WTC11 (cell line): ENCODE measurements at regions not wholly inside any gene's neighbourhood (a gene's known extent, or its start where the extent isn't known, plus 50 kb on each side); places are given as distances from the start of the nearest gene placed in this dataset.
"Not testable (repeated sequence)": the region's sequence is repeated elsewhere in the genome, so short reads cannot be mapped to it uniquely, and the experiment has no call there.

Experiments used
- ATAC-seq: fragments of 200-7000 bp; cut with Tn5 transposase; 2 replicates; pipeline ENCODE4 v1.10.0; 2021; ENCODE audit warnings: mild to moderate bottlenecking, moderate library complexity
- CTCF ChIA-PET: fragments of 300-600 bp; sonication (Branson Sonifier 250); formaldehyde crosslinking; loops from one replicate; lab custom pipeline; 2021; ENCODE audit warnings: antibody characterized with exemption; lab: Charles Lee
- POLR2A ChIA-PET: fragments of 350-600 bp; sonication (Branson Sonifier 250); formaldehyde crosslinking; loops from one replicate; lab custom pipeline; 2021; ENCODE audit warnings: antibody characterized with exemption; lab: Charles Lee
- DNase-seq: peaks from one replicate; pipeline ENCODE4 v3.0.0; 2021; ENCODE audit warnings: low spot score
- H3K27ac Mint-ChIP-seq: 2 replicates; pipeline ENCODE4 v1.8.0; 2021; ENCODE audit warnings: mixed read lengths
- H3K27me3 Mint-ChIP-seq: 2 replicates; pipeline ENCODE4 v1.8.0; 2021; ENCODE audit warnings: low read depth, mild to moderate bottlenecking, moderate library complexity, mixed read lengths
- H3K36me3 Mint-ChIP-seq: 2 replicates; pipeline ENCODE4 v1.8.0; 2021; ENCODE audit warnings: mixed read lengths
- H3K4me1 Mint-ChIP-seq: 2 replicates; pipeline ENCODE4 v1.8.0; 2022; ENCODE audit warnings: mixed read lengths
- H3K4me3 Mint-ChIP-seq: 2 replicates; pipeline ENCODE4 v1.8.0; 2021; ENCODE audit warnings: mild to moderate bottlenecking, moderate library complexity, mixed read lengths
- H3K9me3 Mint-ChIP-seq: 2 replicates; pipeline ENCODE4 v1.8.0; 2021; ENCODE audit warnings: mixed read lengths
- AR ChIP-seq: fragments of 250-450 bp; sonication (Bioruptor Pico); IDR thresholded peaks from 2 replicates; pipeline ENCODE4 v1.9.0; 2021; ENCODE audit warnings: mild to moderate bottlenecking
- ATF1 ChIP-seq: sonication (generic); formaldehyde crosslinking; IDR thresholded peaks from 2 replicates; pipeline ENCODE4 v1.8.1; 2023; ENCODE audit warnings: mild to moderate bottlenecking, moderate library complexity, missing genetic modification reagents
- CBFB ChIP-seq: sonication (generic); formaldehyde crosslinking; IDR thresholded peaks from 2 replicates; pipeline ENCODE4 v1.8.1; 2022; ENCODE audit warnings: mild to moderate bottlenecking, low read depth, missing genetic modification reagents
- CREB1 ChIP-seq: sonication (generic); formaldehyde crosslinking; IDR thresholded peaks from 2 replicates; pipeline ENCODE4 v1.8.0; 2023; ENCODE audit warnings: mild to moderate bottlenecking, missing genetic modification reagents
- ESRRA ChIP-seq: sonication (generic); formaldehyde crosslinking; IDR thresholded peaks from 2 replicates; pipeline ENCODE4 v1.8.1; 2022; ENCODE audit warnings: mild to moderate bottlenecking, missing genetic modification reagents, borderline replicate concordance
- ETV6 ChIP-seq: sonication (generic); formaldehyde crosslinking; IDR thresholded peaks from 2 replicates; pipeline ENCODE4 v1.8.1; 2022; ENCODE audit warnings: mild to moderate bottlenecking, missing genetic modification reagents
- FOXJ3 ChIP-seq: sonication (generic); formaldehyde crosslinking; IDR thresholded peaks from 2 replicates; pipeline ENCODE4 v1.9.0; 2021; ENCODE audit warnings: missing genetic modification reagents, mild to moderate bottlenecking, borderline replicate concordance
- GRHL2 ChIP-seq: fragments of 250-450 bp; sonication (Bioruptor Pico); IDR thresholded peaks from 2 replicates; pipeline ENCODE4 v1.8.0; 2022; ENCODE audit warnings: mild to moderate bottlenecking, moderate library complexity; ENCODE audit not compliant: insufficient replicate concordance, severe bottlenecking
- MYBL2 ChIP-seq: sonication (generic); formaldehyde crosslinking; IDR thresholded peaks from 2 replicates; pipeline ENCODE4 v1.8.1; 2023; ENCODE audit warnings: mild to moderate bottlenecking, moderate library complexity, missing genetic modification reagents
- NFATC4 ChIP-seq: fragments of 250-450 bp; sonication (Bioruptor Pico); IDR thresholded peaks from 2 replicates; pipeline ENCODE4 v1.9.0; 2021; ENCODE audit warnings: mild to moderate bottlenecking
- NR2C2 ChIP-seq: sonication (generic); formaldehyde crosslinking; IDR thresholded peaks from 2 replicates; pipeline ENCODE4 v1.8.0; 2022; ENCODE audit warnings: mild to moderate bottlenecking, missing genetic modification reagents
- RELA ChIP-seq: sonication (generic); formaldehyde crosslinking; IDR thresholded peaks from 2 replicates; pipeline ENCODE4 v1.8.1; 2022; ENCODE audit warnings: missing genetic modification reagents, mild to moderate bottlenecking, borderline replicate concordance
- SMAD3 ChIP-seq: sonication (generic); formaldehyde crosslinking; IDR thresholded peaks from 2 replicates; pipeline ENCODE4 v1.8.0; 2022; ENCODE audit warnings: missing genetic modification reagents, mild to moderate bottlenecking, borderline replicate concordance
- SMAD4 ChIP-seq: sonication (generic); formaldehyde crosslinking; IDR thresholded peaks from 2 replicates; pipeline ENCODE4 v1.8.0; 2022; ENCODE audit warnings: mild to moderate bottlenecking, missing genetic modification reagents
- STAT6 ChIP-seq: sonication (generic); formaldehyde crosslinking; conservative IDR thresholded peaks from 2 replicates; pipeline ENCODE4 v1.8.1; 2023; ENCODE audit warnings: mild to moderate bottlenecking, low read depth, missing genetic modification reagents, moderate library complexity
- TCF7 ChIP-seq: sonication (generic); formaldehyde crosslinking; IDR thresholded peaks from 2 replicates; pipeline ENCODE4 v1.8.0; 2022; ENCODE audit warnings: mild to moderate bottlenecking, low read depth, missing genetic modification reagents, moderate library complexity
- TEAD4 ChIP-seq: sonication (generic); formaldehyde crosslinking; IDR thresholded peaks from 2 replicates; pipeline ENCODE4 v1.8.0; 2022; ENCODE audit warnings: mild to moderate bottlenecking, missing genetic modification reagents
- USF1 ChIP-seq: sonication (generic); formaldehyde crosslinking; IDR thresholded peaks from 2 replicates; pipeline ENCODE4 v1.8.0; 2022; ENCODE audit warnings: mild to moderate bottlenecking, missing genetic modification reagents
- USF2 ChIP-seq: sonication (generic); formaldehyde crosslinking; IDR thresholded peaks from 2 replicates; pipeline ENCODE4 v1.8.1; 2023; ENCODE audit warnings: mild to moderate bottlenecking, missing genetic modification reagents, moderate library complexity
- ZNF263 ChIP-seq: sonication (generic); formaldehyde crosslinking; IDR thresholded peaks from 2 replicates; pipeline ENCODE4 v1.8.1; 2022; ENCODE audit warnings: low read depth, mild to moderate bottlenecking, moderate library complexity, missing genetic modification reagents

- H3K27ac Mint-ChIP-seq: no peak overlapping the region
These were observed 249.1 kb downstream of the LRIG3 start for GRCh38 chr12:58671196-58671595.

GRCh38 chr12:58673021-58673420, 247.3 kb downstream of the LRIG3 start:
- ATAC-seq (no peak), DNase-seq (no peak)
- Mint-ChIP-seq H3K27me3 (peaks cover 4% of the 10 kb centered on the region; the same call in 1 of the 2 replicates), H3K4me3 (no peak overlapping the region), H3K4me1 (peaks cover 15% of the 10 kb centered on the region), H3K9me3 (peaks cover 6% of the 10 kb centered on the region), H3K36me3 (peaks cover 2% of the 10 kb centered on the region), H3K27ac (no peak overlapping the region)
- ChIA-PET CTCF (no interaction called here), POLR2A (no interaction called here)
- TF ChIP-seq MYBL2 (CRISPR knock-in tag) (no peak), AR (CRISPR knock-in tag) (no peak), NFATC4 (CRISPR knock-in tag) (no peak), ZNF263 (no peak), ETV6 (no peak), GRHL2 (no peak), CBFB (CRISPR knock-in tag) (no peak), RELA (CRISPR knock-in tag) (no peak), SMAD3 (CRISPR knock-in tag) (no peak), USF1 (CRISPR knock-in tag) (no peak)

More at GRCh38 chr12:58671196-58671595, 249.1 kb downstream of the LRIG3 start:
- peaks cover 4% of the 10 kb centered on the region; the same call in 1 of the 2 replicates for H3K27me3 Mint-ChIP-seq
- no peak for DNase-seq
- no peak for TF ChIP-seq ATF1 (CRISPR knock-in tag)
- TF ChIP-seq TEAD4 (CRISPR knock-in tag): no peak
- TF ChIP-seq, all 79 proteins: peak for 0
- ChIA-PET CTCF (no interaction called here), POLR2A (no interaction called here)
- Mint-ChIP-seq H3K4me3 (no peak overlapping the region), H3K36me3 (no peaks in the 10 kb centered on the region), H3K9me3 (no peaks in the 10 kb centered on the region), H3K4me1 (peaks cover 15% of the 10 kb centered on the region)
- ATAC-seq: no peak; the same call in 1 of the 2 replicates

- DNase-seq, POLR2A ChIA-PET, H3K27me3 Mint-ChIP-seq, H3K4me3 Mint-ChIP-seq, H3K4me1 Mint-ChIP-seq, H3K27ac Mint-ChIP-seq, CTCF ChIA-PET, ATAC-seq: not testable (repeated sequence)
- Mint-ChIP-seq H3K9me3 (peaks cover 31% of the 10 kb centered on the region), H3K36me3 (peaks cover 15% of the 10 kb centered on the region)
These were observed 242.5 kb downstream of the LRIG3 start for GRCh38 chr12:58677833-58678232.

GRCh38 chr12:58678753-58679152, 241.6 kb downstream of the LRIG3 start:
- ATAC-seq: no peak
- POLR2A ChIA-PET: no interaction called here
- TF ChIP-seq TCF7 (CRISPR knock-in tag) (no peak), FOXJ3 (no peak), USF2 (no peak), NR2C2 (CRISPR knock-in tag) (no peak), ESRRA (CRISPR knock-in tag) (no peak), CREB1 (CRISPR knock-in tag) (no peak), SMAD4 (CRISPR knock-in tag) (no peak), STAT6 (CRISPR knock-in tag) (no peak)

More at GRCh38 chr12:58678753-58679152, 241.6 kb downstream of the LRIG3 start:
- DNase-seq: no peak
- H3K27me3 Mint-ChIP-seq: no peaks in the 10 kb centered on the region; the same call in 1 of the 2 replicates
- no peak overlapping the region for H3K27ac Mint-ChIP-seq
- no peaks in the 10 kb centered on the region for H3K4me1 Mint-ChIP-seq
- peaks cover 15% of the 10 kb centered on the region for H3K36me3 Mint-ChIP-seq
- peaks cover 31% of the 10 kb centered on the region for H3K9me3 Mint-ChIP-seq
- CTCF ChIA-PET: no interaction called here
- H3K4me3 Mint-ChIP-seq: no peak overlapping the region
